KOPT-K1 (cell line): ENCODE measurements at regions not wholly inside any gene's neighbourhood (a gene's known extent, or its start where the extent isn't known, plus 50 kb on each side); places are given as distances from the start of the nearest gene placed in this dataset.

Experiments used
- H3K27ac ChIP-seq: fragments of 200-600 bp; sonication (generic); 2 replicates; pipeline ENCODE4 v1.5.1; 2016; ENCODE audit warnings: antibody characterized with exemption, mild to moderate bottlenecking, low read depth, low read length; ENCODE audit not compliant: poor library complexity, severe bottlenecking
- H3K36me3 ChIP-seq: fragments of 200-600 bp; sonication (generic); 2 replicates; pipeline ENCODE4 v1.5.1; 2017; ENCODE audit warnings: antibody characterized with exemption, mild to moderate bottlenecking, low read length, moderate library complexity; ENCODE audit not compliant: insufficient read depth
- H3K9me3 ChIP-seq: fragments of 200-600 bp; sonication (generic); 2 replicates; pipeline ENCODE4 v1.5.1; 2017; ENCODE audit warnings: antibody characterized with exemption, low read length, mild to moderate bottlenecking; ENCODE audit not compliant: insufficient read depth, poor library complexity, severe bottlenecking

DNA sequence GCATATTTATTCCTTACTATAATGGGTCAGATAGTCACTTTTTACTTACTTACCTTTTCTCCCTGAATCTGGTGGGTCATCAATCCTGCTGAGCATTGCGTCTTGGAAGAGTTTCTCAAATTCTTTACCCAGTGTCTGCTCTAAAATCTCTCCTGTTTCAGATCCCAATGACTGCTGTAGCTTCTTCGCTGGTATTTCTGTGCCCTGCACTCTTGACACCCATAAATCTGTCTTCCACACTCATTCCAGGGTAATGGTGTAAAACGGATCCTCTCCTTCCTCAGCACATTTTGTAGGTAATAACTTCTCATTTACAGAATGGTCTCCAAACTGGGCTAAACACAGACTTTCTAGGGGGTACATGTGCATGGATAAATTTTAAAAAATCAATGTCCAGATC is 407.4 kb downstream of the DMAC1 start:
- H3K27ac ChIP-seq, result no peak overlapping the region
- H3K36me3 ChIP-seq, result no peaks in the 10 kb centered on the region
- no peaks in the 10 kb centered on the region for H3K9me3 ChIP-seq

DNA sequence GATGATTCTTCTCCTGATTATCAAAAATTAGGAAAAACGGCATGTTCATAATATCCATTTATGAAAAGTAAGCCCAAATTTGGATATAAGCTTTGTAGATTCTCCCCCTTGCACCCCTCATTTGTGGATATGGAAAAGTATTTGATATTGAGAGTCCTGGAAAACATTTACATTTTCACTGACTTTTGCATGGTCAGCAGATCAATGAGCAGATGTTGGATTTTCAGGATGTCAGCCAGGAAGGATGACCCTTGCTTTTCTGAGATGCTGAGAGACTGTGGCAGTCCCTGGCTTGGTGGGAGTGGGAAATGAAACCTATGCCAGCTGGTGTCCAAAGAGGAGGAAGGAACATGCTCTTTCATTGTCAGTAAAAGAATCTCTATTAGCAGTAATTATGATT is 410.8 kb downstream of the DMAC1 start:
- H3K27ac ChIP-seq, result no peak overlapping the region
- H3K9me3 ChIP-seq, result no peaks in the 10 kb centered on the region
- H3K36me3 ChIP-seq, result no peaks in the 10 kb centered on the region

DNA sequence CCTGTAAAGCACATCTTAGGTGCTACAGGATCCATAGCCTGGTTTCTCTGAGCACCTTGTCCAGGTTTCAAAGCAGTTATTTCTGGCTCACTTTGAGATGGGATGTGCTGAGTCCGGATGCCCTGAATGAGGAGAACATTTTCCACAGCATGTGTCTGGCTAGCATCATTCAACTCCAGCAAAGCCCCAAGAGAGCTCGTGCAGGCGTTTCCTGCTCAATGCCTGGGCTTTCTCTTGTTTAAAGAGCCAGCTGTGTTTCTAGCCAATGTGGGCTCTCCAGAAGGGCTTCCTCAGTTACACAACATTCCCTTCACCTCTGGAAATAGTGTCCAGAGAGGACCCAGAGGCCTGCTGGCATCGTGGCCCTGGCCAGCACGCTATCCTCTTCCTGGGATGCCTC is 411.7 kb downstream of the DMAC1 start:
- Histone ChIP-seq H3K36me3 (no peaks in the 10 kb centered on the region), H3K27ac (no peak overlapping the region), H3K9me3 (no peaks in the 10 kb centered on the region)

DNA sequence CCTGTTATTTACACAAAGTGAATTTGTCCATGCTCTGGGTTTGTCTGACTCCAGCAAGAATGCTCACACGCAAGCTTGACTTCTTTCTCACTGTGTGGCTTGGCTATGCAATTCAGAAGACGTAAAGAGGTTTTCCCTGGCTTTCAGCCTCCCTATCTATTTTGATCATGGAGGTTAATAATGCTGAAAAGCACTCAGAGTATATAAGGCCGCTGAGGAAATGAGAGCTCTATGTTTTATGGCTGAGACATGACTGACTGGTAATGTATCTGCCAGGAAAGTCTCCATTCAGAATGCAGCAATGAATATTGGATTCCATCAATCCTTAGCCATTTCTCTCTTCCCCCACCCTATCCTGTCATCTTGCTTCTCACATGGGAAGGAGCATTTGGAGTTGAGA is 417.3 kb downstream of the DMAC1 start:
- no peaks in the 10 kb centered on the region for H3K9me3 ChIP-seq
- no peaks in the 10 kb centered on the region for H3K36me3 ChIP-seq
- H3K27ac ChIP-seq, result no peak overlapping the region

DNA sequence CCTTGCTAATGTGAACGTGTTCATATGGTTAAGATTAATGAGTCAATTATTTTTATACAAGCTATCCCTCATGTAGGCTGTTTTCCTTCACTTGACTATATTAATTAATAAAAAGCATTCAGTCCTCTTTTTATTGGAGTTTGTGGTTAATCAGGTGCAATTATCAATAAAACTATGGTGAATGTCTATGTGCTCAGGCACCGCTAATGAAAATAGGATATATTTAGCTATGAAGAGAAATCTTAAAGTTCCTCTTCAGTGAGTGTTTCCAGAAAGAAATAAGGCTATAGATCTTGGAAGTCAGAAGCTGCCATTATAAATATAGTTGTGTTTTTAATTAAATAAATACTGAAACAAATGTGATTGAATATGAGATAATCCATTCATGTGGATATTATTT is 422.1 kb downstream of the DMAC1 start:
- Histone ChIP-seq H3K27ac (no peak overlapping the region), H3K9me3 (no peaks in the 10 kb centered on the region), H3K36me3 (no peaks in the 10 kb centered on the region)

DNA sequence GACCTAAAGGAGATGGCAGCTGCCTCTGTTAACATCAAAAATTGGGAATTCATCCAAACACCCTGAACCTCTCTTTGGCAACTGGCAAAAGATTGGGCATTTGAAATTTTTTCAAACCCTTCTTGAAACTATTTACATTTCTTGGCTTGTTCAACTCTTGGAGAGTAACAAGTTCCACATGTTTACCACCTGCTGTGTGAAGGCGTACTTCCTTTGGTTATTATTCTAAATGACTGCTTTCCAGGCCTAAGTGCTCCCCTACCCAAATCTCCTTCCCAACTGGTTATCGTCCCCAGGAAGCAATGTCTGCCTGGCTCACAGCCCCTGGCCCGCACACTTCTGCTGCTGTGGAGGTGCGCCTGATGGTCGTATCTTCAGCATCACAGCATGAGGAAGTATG is 422.7 kb downstream of the DMAC1 start:
- no peaks in the 10 kb centered on the region for H3K9me3 ChIP-seq
- H3K36me3 ChIP-seq, result no peaks in the 10 kb centered on the region
- no peak overlapping the region for H3K27ac ChIP-seq

DNA sequence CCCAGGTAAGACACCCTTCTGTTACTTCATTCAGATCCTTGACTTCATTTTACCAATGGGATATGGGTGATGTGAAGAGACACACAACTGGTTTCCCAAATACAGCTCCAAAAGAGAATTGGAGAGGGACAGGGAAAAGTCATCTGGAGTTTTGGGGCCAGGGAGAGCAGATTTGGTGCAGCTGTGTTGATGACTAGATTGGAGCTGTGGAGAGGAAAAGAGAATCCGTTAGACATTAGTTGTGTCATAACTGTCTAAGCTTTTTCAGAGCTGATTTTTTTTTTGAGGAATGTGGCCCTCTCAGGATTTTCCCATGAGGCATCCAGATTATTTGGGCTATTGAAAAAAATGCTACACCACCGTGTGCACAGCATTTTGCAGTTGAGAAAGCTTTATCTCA is 423.4 kb downstream of the DMAC1 start:
- H3K36me3 ChIP-seq, result no peaks in the 10 kb centered on the region
- H3K27ac ChIP-seq, result no peak overlapping the region
- H3K9me3 ChIP-seq, result no peaks in the 10 kb centered on the region

DNA sequence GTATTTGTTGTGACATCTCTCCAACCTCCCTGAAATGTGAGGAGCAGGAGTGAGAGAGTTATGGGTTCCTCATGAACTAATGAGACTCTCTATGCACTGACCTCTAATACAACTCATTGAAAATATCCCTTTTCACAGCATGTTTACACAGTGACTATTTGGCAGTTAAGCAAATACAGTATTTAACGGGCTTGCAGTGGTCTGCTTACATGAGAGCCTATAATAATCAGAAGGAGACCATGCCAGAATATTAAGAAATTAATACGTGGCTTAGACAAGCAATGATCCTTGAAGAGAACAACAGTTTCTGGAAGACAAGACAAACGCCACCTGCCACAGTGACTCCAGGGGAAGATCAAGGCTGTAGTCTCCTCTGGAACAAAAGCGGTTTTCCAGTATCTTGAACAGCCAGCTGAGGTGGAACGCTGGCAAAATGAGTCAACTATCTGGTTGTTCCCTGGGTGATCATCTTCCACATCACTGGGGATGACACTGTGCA is 424.5 kb downstream of the DMAC1 start:
- H3K9me3 ChIP-seq, result no peaks in the 10 kb centered on the region
- no peaks in the 10 kb centered on the region for H3K36me3 ChIP-seq
- no peak overlapping the region for H3K27ac ChIP-seq

DNA sequence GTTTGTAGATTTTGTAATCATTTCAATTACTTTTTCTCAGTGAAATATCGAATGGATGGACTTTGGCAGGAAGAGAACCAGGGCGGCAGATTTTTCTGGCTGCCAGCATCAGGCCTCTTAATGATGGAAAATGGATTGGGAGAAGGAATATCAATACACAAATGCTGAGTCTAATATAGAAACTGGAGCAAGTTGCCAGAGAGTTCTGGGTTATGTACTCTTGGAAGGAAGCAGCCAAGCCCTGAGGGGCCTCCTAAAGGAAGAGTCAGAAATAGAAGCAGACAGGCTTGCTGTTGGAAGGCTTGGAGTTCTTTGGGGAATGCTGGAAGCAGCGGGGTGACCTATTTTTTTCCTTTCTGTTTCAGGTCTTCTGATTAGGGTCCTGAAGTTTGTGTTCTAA is 428.6 kb downstream of the DMAC1 start:
- Histone ChIP-seq H3K36me3 (no peaks in the 10 kb centered on the region), H3K27ac (no peak overlapping the region), H3K9me3 (no peaks in the 10 kb centered on the region)

DNA sequence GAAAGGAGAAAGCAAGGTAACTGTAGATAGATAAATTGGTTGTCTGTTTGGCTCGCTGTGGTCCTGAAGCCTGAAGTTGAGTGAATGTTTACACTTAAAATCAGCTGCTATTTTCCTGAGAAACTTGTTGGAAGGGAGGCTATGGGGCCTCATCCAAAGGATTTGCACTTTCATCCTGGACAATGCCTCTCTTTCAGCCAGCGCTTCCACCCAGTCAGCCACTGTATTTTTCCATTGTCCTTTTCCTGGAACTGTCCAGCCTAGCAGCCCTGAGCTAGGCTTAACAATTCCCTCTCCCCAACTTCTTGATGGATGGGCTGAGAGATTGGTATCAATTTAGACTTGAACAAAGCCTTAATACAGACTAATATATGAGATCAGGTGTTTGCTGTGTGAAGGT is 429.2 kb downstream of the DMAC1 start:
- Histone ChIP-seq H3K9me3 (no peaks in the 10 kb centered on the region), H3K27ac (no peak overlapping the region), H3K36me3 (no peaks in the 10 kb centered on the region)

DNA sequence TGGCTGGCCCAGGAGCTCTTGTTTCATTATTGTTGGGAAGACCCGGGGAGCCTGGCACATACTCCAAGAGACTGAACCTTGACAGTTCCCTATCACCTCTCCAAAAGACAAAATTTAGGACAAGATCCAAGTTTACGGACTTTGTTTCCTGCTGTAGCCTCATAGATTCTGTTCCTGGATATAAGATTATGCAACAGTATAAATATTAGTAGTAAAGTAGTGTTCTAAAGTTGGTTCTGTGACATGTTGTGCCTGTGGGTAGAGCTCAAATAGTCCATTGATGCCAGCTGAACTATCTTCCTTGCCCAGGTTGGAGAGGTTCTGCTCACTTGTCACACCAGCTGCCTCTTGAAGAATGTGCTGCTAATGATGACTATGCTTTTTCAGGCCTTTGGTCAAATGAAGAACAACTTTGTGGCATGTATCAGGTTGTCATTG is 430.2 kb downstream of the DMAC1 start:
- Histone ChIP-seq H3K9me3 (no peaks in the 10 kb centered on the region), H3K27ac (no peak overlapping the region), H3K36me3 (no peaks in the 10 kb centered on the region)

DNA sequence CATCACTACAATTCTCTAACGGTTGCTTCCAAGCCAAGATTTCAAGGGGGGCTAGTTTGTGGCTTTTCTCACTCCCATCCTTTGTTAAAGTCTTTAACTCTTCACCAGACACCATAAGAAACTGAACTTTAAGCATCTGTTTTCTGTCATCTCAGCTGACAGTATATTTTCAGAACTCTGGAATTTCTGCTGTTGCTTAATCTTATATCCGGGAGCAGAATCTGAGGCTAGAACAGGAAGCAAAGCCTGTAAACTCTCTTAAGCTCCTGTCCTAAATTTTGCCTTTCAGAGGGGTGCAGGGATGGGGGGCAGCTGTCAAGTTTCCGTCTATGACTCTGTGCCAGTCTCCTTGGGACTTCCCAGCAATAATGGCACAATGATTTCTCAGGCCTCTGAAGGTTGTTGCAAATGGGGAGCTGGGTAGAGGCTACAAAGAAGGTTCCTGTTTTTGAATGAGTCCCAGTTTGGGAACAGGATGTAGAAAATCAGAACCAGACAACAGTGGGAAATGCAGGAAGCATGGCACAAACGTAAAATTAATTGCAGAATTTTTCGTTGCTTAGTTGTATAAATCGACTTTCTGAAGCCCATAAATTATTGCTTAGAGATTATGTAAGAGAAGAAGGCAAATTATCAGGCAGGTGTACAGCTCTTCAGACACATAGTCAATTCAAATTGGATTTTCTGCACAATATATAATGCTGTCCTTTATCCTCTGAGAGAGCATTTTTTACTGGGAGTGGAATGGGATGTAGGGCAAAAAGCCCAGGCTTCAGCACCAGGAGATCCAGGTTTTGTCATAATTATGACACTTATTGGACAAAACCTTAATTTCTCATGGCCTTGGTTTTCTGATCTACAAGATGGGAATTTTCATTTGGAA is 430.9 kb downstream of the DMAC1 start:
- Histone ChIP-seq H3K36me3 (no peaks in the 10 kb centered on the region), H3K27ac (no peak overlapping the region), H3K9me3 (no peaks in the 10 kb centered on the region)

DNA sequence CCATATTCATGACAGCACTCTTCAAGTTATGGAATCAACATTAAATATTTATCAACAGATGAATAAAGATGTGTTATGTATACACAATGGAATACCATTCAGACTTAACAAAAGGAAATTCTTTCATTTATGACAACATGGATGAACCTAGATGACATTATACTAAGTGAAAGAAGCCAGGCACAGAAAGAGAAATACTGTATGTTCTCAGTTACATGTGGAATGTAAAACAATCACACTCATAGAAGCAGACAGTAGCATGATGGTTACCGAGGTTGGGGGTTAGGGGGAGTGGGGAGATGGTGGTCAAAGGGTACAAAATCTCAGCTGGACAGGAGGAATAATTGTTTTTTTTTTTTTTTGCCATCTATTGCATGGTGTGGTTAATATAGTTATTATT is 431.9 kb downstream of the DMAC1 start:
- H3K27ac ChIP-seq, result no peak overlapping the region
- H3K36me3 ChIP-seq, result no peaks in the 10 kb centered on the region
- H3K9me3 ChIP-seq, result no peaks in the 10 kb centered on the region

DNA sequence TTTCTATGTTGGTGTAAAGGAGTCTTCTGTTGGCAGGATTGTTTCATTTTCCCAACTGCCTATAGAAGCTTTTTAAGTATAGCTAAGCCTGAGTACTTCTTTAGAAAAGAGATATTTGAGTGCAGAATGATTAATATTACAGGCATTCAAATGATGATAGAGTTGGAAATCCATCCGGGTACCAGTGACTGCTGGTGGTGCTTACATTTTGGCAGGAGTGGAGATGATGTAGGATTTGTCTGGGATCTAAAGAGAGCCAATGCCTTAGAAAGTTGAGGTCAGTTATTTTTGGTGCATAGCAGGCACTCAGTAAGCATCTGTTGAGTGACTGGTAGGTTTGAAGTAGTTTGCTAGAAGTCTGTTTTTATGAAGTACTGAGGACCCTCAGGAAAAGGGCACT is 433.5 kb downstream of the DMAC1 start:
- no peaks in the 10 kb centered on the region for H3K36me3 ChIP-seq
- H3K9me3 ChIP-seq, result no peaks in the 10 kb centered on the region
- H3K27ac ChIP-seq, result no peak overlapping the region

DNA sequence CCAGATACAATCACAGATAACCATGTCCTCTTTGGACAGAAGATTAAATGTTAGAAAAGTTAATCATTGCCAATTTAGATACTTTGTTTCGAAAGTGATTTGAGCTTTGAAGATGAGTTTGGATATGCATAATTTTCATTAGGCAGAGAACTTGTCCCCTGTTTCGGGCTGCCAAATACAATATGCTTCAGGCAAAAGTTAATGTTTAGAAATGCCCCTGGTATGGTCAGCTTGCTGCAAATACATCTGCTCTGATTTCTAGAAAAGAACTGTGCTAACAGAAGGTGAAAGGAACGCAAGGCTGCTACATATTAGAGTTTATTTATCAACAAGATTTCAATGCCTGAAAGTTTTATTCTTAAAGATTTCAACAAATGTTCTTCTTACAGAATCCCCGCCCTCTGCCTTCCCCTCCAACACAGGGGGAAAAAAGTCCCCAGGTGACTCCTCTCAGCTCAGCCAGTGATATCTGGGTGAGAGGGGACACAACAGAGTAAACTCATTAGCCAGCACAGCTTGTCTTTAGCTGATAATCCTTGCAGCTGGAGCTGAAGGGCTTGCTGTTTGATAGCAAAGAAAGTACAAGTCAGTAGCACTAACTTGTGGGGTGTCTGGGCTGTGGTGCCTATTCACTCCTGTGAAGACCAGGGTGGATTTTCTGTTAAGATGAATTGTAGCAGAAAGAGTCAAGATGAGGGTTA is 435.7 kb downstream of the DMAC1 start:
- no peak overlapping the region for H3K27ac ChIP-seq
- H3K9me3 ChIP-seq, result no peaks in the 10 kb centered on the region
- H3K36me3 ChIP-seq, result no peaks in the 10 kb centered on the region

DNA sequence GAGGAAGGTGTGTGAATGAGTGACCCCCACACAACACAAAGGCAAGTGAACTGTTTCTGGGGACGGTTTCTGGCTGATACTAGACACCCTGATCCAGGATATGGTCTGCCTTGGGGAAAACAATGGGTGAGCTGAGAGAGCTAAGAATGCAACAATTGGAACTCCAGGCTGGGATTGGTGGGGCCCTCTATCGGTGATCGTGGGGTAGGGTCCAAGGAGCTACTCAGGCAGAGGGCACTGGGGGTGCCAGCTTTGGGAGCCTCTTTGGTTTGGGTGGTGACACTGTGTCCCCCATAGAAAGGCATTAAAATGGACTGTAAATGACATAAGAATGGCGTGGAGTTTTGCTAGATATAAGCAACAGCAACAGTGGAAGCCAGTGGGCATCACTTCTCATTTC is 439.1 kb downstream of the DMAC1 start:
- Histone ChIP-seq H3K36me3 (no peaks in the 10 kb centered on the region), H3K27ac (no peak overlapping the region), H3K9me3 (no peaks in the 10 kb centered on the region)
